AG10803 (cell line): ENCODE measurements at regions not wholly inside any gene's neighbourhood (a gene's known extent, or its start where the extent isn't known, plus 50 kb on each side); places are given as distances from the start of the nearest gene placed in this dataset.

Experiments
- DNase-seq: peaks from one replicate; pipeline ENCODE4 v3.0.0; 2010; ENCODE audit warnings: low read depth
- H3K4me3 ChIP-seq: 2 replicates; pipeline ENCODE4 v1.5.1; 2011; ENCODE audit warnings: mild to moderate bottlenecking, low read length, control low read depth
- CTCF ChIP-seq: conservative IDR thresholded peaks from 2 replicates; pipeline ENCODE4 v1.5.1; 2011; ENCODE audit warnings: mild to moderate bottlenecking, low read length, control low read depth, inconsistent platforms

GRCh38 chr7:134391223-134391622 is 67.7 kb downstream of the AKR1B1 start:
- DNase-seq, result no peak

GRCh38 chr7:134388336-134389019 is 70.4 kb downstream of the AKR1B1 start:
- TF ChIP-seq CTCF, result no peak
- no peak overlapping the region for H3K4me3 ChIP-seq
- DNase-seq, result no peak

More at GRCh38 chr7:134391223-134391622, 67.7 kb downstream of the AKR1B1 start:
- no peak overlapping the region for H3K4me3 ChIP-seq
- no peak for TF ChIP-seq CTCF

- no peak overlapping the region for H3K4me3 ChIP-seq
Measured at GRCh38 chr7:134378562-134378961, 61.8 kb upstream of the SLC35B4 start.

GRCh38 chr7:134376693-134377092 is 60.0 kb upstream of the SLC35B4 start:
- DNase-seq, result no peak
- no peak for TF ChIP-seq CTCF
- no peak overlapping the region for H3K4me3 ChIP-seq

More at GRCh38 chr7:134378562-134378961, 61.8 kb upstream of the SLC35B4 start:
- DNase-seq, result no peak
- no peak for TF ChIP-seq CTCF

- no peak overlapping the region for H3K4me3 ChIP-seq
- DNase-seq, result no peak
- no peak for TF ChIP-seq CTCF
Measured at GRCh38 chr7:134375206-134375605, 58.5 kb upstream of the SLC35B4 start.

- no peak for DNase-seq
- no peak for TF ChIP-seq CTCF
- H3K4me3 ChIP-seq, result no peak overlapping the region
Measured at GRCh38 chr7:134374791-134375190, 58.1 kb upstream of the SLC35B4 start.

- no peak for TF ChIP-seq CTCF
- no peak overlapping the region for H3K4me3 ChIP-seq
- no peak for DNase-seq
Measured at GRCh38 chr7:134374291-134374690, 57.6 kb upstream of the SLC35B4 start.
